ENCODE measurements at regions not wholly inside any gene's neighbourhood (a gene's known extent, or its start where the extent isn't known, plus 50 kb on each side); places are given as distances from the start of the nearest gene placed in this dataset.

DNA sequence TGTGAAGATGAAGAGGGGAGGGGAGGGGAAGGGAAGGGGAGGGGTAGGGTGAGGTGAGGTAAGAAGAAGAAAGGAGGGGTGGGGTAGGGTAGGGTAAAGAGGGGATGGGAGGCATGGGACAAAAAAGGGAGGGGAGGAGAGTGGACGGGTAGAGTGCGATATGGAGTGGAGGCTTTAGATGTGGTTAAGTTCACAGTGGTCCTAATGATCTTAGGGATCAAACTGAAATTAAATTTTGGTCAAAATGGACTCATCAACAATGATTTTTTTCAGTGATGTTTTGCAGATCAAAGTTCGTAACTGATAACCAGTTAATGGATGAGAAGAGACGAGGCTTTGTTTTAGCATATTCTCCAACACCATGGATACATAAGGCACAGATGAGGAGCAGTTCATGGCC is 513.9 kb upstream of the ACVR2A start:
- ChIA-PET POLR2A (ENCODE audit: low non-redundant PET) (no interaction called here), CTCF (interaction anchor here (0.6 to 2.0 kb wide), 4 partner anchors 131 to 1226 kb away, joined by 4 to 7 read pairs (median 6); no protein-coding TSS in a partner anchor)
- no peak for DNase-seq (ENCODE audit: low spot score)
- TF ChIP-seq, protein P1, sequence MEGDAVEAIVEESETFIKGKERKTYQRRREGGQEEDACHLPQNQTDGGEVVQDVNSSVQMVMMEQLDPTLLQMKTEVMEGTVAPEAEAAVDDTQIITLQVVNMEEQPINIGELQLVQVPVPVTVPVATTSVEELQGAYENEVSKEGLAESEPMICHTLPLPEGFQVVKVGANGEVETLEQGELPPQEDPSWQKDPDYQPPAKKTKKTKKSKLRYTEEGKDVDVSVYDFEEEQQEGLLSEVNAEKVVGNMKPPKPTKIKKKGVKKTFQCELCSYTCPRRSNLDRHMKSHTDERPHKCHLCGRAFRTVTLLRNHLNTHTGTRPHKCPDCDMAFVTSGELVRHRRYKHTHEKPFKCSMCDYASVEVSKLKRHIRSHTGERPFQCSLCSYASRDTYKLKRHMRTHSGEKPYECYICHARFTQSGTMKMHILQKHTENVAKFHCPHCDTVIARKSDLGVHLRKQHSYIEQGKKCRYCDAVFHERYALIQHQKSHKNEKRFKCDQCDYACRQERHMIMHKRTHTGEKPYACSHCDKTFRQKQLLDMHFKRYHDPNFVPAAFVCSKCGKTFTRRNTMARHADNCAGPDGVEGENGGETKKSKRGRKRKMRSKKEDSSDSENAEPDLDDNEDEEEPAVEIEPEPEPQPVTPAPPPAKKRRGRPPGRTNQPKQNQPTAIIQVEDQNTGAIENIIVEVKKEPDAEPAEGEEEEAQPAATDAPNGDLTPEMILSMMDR (conservative IDR thresholded peaks at IDR 0.05; ENCODE audit: low read depth), result no peak
- no peak overlapping the region for H3K27ac ChIP-seq

DNA sequence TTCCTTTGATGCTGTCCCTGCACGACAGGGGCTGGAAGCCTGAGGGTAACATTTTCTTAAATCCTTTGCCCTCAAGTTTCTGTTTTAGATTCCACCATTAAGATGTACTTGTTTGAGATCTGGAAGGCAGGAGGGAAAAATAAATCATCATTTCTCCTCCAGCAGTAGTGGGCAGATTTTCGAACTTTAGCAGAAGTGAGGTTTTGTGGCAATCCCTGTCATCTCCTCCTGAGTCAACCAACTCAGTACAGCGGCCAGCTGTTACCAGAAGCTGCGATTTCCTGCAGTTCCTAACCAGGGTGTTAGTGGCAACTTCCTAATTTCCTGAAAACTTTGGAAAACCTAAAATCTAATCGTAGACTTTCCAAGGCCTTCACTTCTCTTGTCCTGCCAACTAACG is 517.2 kb upstream of the ACVR2A start:
- DNase-seq (ENCODE audit: low spot score), result no peak
- TF ChIP-seq, protein P1 (conservative IDR thresholded peaks at IDR 0.05; ENCODE audit: low read depth), result no peak
- no peak overlapping the region for H3K27ac ChIP-seq
- POLR2A ChIA-PET (ENCODE audit: low non-redundant PET), result no interaction called here
- CTCF ChIA-PET, result interaction anchor here (0.9 kb wide), 1 partner anchor 245 kb away, joined by 3 read pairs; no protein-coding TSS in a partner anchor

DNA sequence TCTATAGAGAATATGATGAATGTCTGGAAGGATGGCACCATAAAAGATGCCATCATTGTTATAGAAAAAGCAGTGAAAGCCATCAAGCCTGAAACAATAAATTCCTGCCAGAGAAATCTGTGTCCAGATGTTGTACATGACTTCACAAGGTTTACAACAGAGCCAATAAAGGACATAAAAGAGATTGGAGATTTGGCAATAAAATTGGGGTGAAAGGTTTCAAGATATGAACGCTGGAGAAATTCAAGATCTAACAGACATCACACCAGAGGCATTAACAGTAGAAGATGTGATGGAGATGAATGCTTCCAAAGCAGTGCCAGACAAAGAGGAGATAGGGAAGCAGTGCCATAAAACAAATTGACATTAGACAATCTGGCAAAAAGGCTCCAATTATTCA is 518.8 kb upstream of the ACVR2A start:
- H3K27ac ChIP-seq, result no peak overlapping the region
- DNase-seq (ENCODE audit: low spot score), result no peak
- ChIA-PET CTCF (no interaction called here), POLR2A (ENCODE audit: low non-redundant PET) (no interaction called here)
- TF ChIP-seq, protein P1 (conservative IDR thresholded peaks at IDR 0.05; ENCODE audit: low read depth), result no peak

DNA sequence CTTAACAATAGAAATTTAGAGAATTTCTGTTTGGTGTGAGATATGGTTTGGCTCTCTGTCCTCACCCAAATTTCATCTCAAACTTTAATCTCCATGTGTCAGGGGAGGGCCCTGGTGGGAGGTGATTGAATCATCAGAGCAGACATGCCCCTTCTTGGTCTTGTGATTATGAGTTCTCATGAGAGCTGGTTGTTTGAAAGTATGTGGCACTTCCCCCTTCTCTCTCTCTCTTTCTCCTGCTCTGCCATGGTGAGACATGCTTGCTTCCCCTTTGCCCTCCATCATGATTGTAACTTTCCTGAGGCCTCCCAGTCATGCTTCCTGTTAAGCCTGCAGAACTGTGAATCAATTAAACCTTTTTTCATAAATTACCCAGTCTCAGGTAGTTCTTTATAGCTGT is 524.7 kb upstream of the ACVR2A start:
- ChIA-PET CTCF (no interaction called here), POLR2A (ENCODE audit: low non-redundant PET) (no interaction called here)
- no peak for DNase-seq (ENCODE audit: low spot score)

DNA sequence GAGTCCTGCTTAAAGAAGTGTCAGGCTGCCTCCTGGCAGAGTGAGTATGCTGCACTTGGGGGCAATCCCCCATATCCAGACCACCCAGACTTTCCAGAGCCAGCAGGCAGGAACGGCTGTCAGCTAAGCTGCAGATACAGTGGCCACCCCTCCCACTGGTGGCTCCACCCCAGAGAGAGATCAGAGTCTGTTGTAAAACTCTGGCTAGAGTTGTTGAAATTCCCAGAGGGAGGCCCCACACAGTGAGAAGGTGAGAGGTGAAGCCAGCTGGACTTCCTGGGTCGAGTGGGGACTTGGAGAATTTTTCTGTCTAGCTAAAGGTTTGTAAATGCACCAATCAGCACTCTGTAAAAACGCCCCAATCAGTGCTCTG is 533.8 kb upstream of the ACVR2A start:
- CTCF ChIA-PET, result interaction anchor here (0.7 kb wide), 1 partner anchor 450 kb away, joined by 4 read pairs; no protein-coding TSS in a partner anchor
- POLR2A ChIA-PET (ENCODE audit: low non-redundant PET), result no interaction called here
- no peak overlapping the region for H3K27ac ChIP-seq
- TF ChIP-seq, protein P1 (conservative IDR thresholded peaks at IDR 0.05; ENCODE audit: low read depth), result no peak
- no peak for DNase-seq (ENCODE audit: low spot score)

More for the DNA sequence above, 524.7 kb upstream of the ACVR2A start:
- no peak overlapping the region for H3K27ac ChIP-seq
- TF ChIP-seq, protein P1 (conservative IDR thresholded peaks at IDR 0.05; ENCODE audit: low read depth), result no peak

DNA sequence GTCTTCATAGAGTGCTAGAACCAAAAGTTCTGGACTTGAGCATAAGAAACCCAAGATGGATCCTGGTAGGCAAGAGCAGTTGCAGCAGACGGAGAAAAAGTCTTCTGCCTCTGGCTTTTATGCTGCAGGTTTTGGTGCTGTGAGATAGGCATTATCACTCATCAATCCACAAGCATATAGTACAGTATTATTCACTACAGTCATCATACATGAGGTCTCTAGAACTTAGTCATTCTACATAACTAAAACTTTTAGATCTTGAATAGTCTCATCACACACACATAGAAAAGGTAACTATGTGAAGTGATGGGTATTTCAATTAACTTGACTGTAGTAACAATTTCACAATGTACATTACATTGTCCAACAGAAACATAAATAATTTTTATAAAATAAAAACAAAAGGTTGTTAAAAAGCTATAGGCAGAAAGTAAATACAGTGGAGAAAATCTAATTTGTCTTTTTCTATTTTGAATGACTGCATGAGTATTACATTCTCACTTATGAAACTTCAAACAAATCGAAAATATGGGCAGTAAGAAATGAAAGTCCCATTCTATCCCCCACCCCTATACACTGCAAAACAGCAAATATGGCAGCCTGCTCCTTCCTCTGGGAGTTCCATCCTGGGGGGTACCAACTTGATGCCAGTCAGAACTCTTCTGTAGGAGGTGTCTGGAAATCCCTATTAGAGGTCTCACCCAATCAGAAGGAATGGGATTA is 534.3 kb upstream of the ACVR2A start:
- CTCF ChIA-PET, result no interaction called here

More for the DNA sequence above, 534.3 kb upstream of the ACVR2A start:
- H3K27ac ChIP-seq, result no peak overlapping the region
- no peak for DNase-seq (ENCODE audit: low spot score)
- TF ChIP-seq, protein P1 (conservative IDR thresholded peaks at IDR 0.05; ENCODE audit: low read depth), result no peak
- POLR2A ChIA-PET (ENCODE audit: low non-redundant PET), result no interaction called here
